GM10248 (cell line): ENCODE measurements at regions not wholly inside any gene's neighbourhood (a gene's known extent, or its start where the extent isn't known, plus 50 kb on each side); places are given as distances from the start of the nearest gene placed in this dataset.

Experiments
- CTCF ChIA-PET: fragments of 300-600 bp; sonication (Branson Sonifier 250); formaldehyde crosslinking; extraction: SDS; loops from one replicate; lab custom pipeline; 2021; ENCODE audit warnings: antibody characterized with exemption; lab: Yijun Ruan, JAX
- POLR2A ChIA-PET: fragments of 350-650 bp; sonication (Branson Sonifier 250); formaldehyde crosslinking; extraction: SDS; loops from one replicate; lab custom pipeline; 2020; ENCODE audit warnings: antibody characterized with exemption; lab: Yijun Ruan, JAX
- DNase-seq: peaks from one replicate; pipeline ENCODE4 v3.0.0; 2012; ENCODE audit errors: extremely low spot score
- CTCF ChIP-seq: IDR thresholded peaks from 2 replicates; pipeline ENCODE4 v1.5.1; 2012; ENCODE audit warnings: mild to moderate bottlenecking, low read depth; ENCODE audit errors: extremely low read depth, missing control alignments, control extremely low read depth

- CTCF ChIA-PET, result no interaction called here
- no peak for TF ChIP-seq CTCF
- DNase-seq, result no peak
- POLR2A ChIA-PET, result no interaction called here
Measured at GRCh38 chr4:60745800-60746571, 454.1 kb upstream of the ADGRL3 start.

- DNase-seq, result no peak
- CTCF ChIA-PET, result interaction anchor here (1.1 kb wide), 1 partner anchor 155 kb away, joined by 3 read pairs; no protein-coding TSS in a partner anchor
- TF ChIP-seq CTCF, result no peak
- POLR2A ChIA-PET, result no interaction called here
Measured at GRCh38 chr4:60750962-60751361, 449.2 kb upstream of the ADGRL3 start.

- ChIA-PET CTCF (interaction anchor here (1.1 kb wide), 1 partner anchor 28 kb away, joined by 3 read pairs; no protein-coding TSS in a partner anchor), POLR2A (no interaction called here)
- no peak for DNase-seq
- TF ChIP-seq CTCF, result no peak
Measured at GRCh38 chr4:60757986-60758680, 442.0 kb upstream of the ADGRL3 start.

GRCh38 chr4:60759518-60760245 lies 440.4 kb upstream of the ADGRL3 start:
- ChIA-PET CTCF (no interaction called here), POLR2A (no interaction called here)
- DNase-seq, result no peak
- TF ChIP-seq CTCF, result no peak

- no peak for TF ChIP-seq CTCF
- DNase-seq, result no peak
- POLR2A ChIA-PET, result no interaction called here
- CTCF ChIA-PET, result no interaction called here
Measured at GRCh38 chr4:60780874-60781273, 419.3 kb upstream of the ADGRL3 start.

- CTCF ChIA-PET, result no interaction called here
- POLR2A ChIA-PET, result no interaction called here
- DNase-seq, result no peak
- no peak for TF ChIP-seq CTCF
Measured at GRCh38 chr4:60790608-60791007, 409.5 kb upstream of the ADGRL3 start.
